Astrocyte (in vitro differentiated cells and primary cell): ENCODE measurements at regions not wholly inside any gene's neighbourhood (a gene's known extent, or its start where the extent isn't known, plus 50 kb on each side); places are given as distances from the start of the nearest gene placed in this dataset.

ENCODE experiments used
- DNase-seq: peaks from one replicate; pipeline ENCODE4 v3.0.0-alpha.2; 2010; ENCODE audit warnings: low read depth
- FAIRE-seq: peaks from 2 replicates; lab custom pipeline; 2011; peaks lifted over from hg19 to GRCh38; lab: Jason Lieb, UNC
- H2AFZ ChIP-seq: 2 replicates; pipeline ENCODE4 v1.6.0; 2012; ENCODE audit warnings: low read depth, low read length, inconsistent platforms
- H3K27ac ChIP-seq: 2 replicates; pipeline ENCODE4 v1.5.1; 2011; ENCODE audit warnings: low read depth, low read length, inconsistent platforms
- H3K27me3 ChIP-seq: 2 replicates; pipeline ENCODE4 v1.6.0; 2011; ENCODE audit warnings: low read length, inconsistent platforms; ENCODE audit not compliant: insufficient read depth
- H3K36me3 ChIP-seq: 2 replicates; pipeline ENCODE4 v1.5.1; 2011; ENCODE audit warnings: low read length, inconsistent platforms; ENCODE audit not compliant: insufficient read depth
- H3K4me1 ChIP-seq: 2 replicates; pipeline ENCODE4 v1.5.1; 2011; ENCODE audit warnings: low read length, inconsistent platforms; ENCODE audit not compliant: insufficient read depth
- H3K4me2 ChIP-seq: 2 replicates; pipeline ENCODE4 v1.6.0; 2012; ENCODE audit warnings: low read length, inconsistent platforms
- H3K4me3 ChIP-seq: 2 replicates; pipeline ENCODE4 v1.5.1; 2011; ENCODE audit warnings: low read depth, mild to moderate bottlenecking, low read length, inconsistent platforms; ENCODE audit not compliant: insufficient read depth
- H3K79me2 ChIP-seq: 2 replicates; pipeline ENCODE4 v1.6.0; 2012; ENCODE audit warnings: mild to moderate bottlenecking, low read length, inconsistent platforms; ENCODE audit not compliant: insufficient read depth
- H3K9ac ChIP-seq: 2 replicates; pipeline ENCODE4 v1.6.0; 2012; ENCODE audit warnings: mild to moderate bottlenecking, low read length, inconsistent platforms
- H3K9me3 ChIP-seq: 2 replicates; pipeline ENCODE4 v1.5.1; 2012; ENCODE audit warnings: low read depth, mild to moderate bottlenecking, low read length, inconsistent platforms; ENCODE audit not compliant: insufficient read depth
- H4K20me1 ChIP-seq: 2 replicates; pipeline ENCODE4 v1.6.0; 2012; ENCODE audit warnings: low read length, inconsistent platforms; ENCODE audit not compliant: insufficient read depth
- H3K27ac Mint-ChIP-seq: one replicate; pipeline ENCODE4 v1.8.0; 2021; ENCODE audit warnings: mild to moderate bottlenecking, mixed read lengths; ENCODE audit not compliant: unreplicated experiment
- H3K27me3 Mint-ChIP-seq: one replicate; pipeline ENCODE4 v1.8.0; 2021; ENCODE audit warnings: low read depth, mixed read lengths; ENCODE audit not compliant: unreplicated experiment
- H3K36me3 Mint-ChIP-seq: one replicate; pipeline ENCODE4 v1.8.0; 2021; ENCODE audit warnings: low read depth, mixed read lengths; ENCODE audit not compliant: unreplicated experiment
- H3K4me1 Mint-ChIP-seq: one replicate; pipeline ENCODE4 v1.8.0; 2021; ENCODE audit warnings: low read depth, mixed read lengths; ENCODE audit not compliant: unreplicated experiment
- H3K4me3 Mint-ChIP-seq: one replicate; pipeline ENCODE4 v1.8.0; 2021; ENCODE audit warnings: mild to moderate bottlenecking, moderate library complexity, mixed read lengths; ENCODE audit not compliant: unreplicated experiment
- H3K9me3 Mint-ChIP-seq: one replicate; pipeline ENCODE4 v1.8.0; 2021; ENCODE audit warnings: mild to moderate bottlenecking, mixed read lengths; ENCODE audit not compliant: unreplicated experiment
- EZH2 ChIP-seq: IDR thresholded peaks from 2 replicates; pipeline ENCODE4 v1.6.1; 2012; ENCODE audit warnings: mild to moderate bottlenecking, low read length, inconsistent platforms; ENCODE audit not compliant: insufficient read depth
- TF ChIP-seq, protein P1 (sequence below): IDR thresholded peaks from 2 replicates; pipeline ENCODE4 v1.5.1; 2011; ENCODE audit warnings: low read depth, mild to moderate bottlenecking, inconsistent platforms, low read length, moderate library complexity; ENCODE audit not compliant: insufficient read depth

GRCh38 chr12:89016970-89017778, 335.1 kb downstream of the DUSP6 start:
- Mint-ChIP-seq H3K27me3 (peaks cover 2% of the 10 kb centered on the region), H3K36me3 (no peaks in the 10 kb centered on the region), H3K9me3 (no peaks in the 10 kb centered on the region), H3K27ac (no peak overlapping the region), H3K4me3 (no peak overlapping the region), H3K4me1 (no peaks in the 10 kb centered on the region)
- H3K9me3 ChIP-seq: no peaks in the 10 kb centered on the region
- peak overlapping the region; percentile 85 for H3K4me2 ChIP-seq
- DNase-seq (peak; percentile 53), FAIRE-seq (peak; percentile 89)
- TF ChIP-seq, protein P1, sequence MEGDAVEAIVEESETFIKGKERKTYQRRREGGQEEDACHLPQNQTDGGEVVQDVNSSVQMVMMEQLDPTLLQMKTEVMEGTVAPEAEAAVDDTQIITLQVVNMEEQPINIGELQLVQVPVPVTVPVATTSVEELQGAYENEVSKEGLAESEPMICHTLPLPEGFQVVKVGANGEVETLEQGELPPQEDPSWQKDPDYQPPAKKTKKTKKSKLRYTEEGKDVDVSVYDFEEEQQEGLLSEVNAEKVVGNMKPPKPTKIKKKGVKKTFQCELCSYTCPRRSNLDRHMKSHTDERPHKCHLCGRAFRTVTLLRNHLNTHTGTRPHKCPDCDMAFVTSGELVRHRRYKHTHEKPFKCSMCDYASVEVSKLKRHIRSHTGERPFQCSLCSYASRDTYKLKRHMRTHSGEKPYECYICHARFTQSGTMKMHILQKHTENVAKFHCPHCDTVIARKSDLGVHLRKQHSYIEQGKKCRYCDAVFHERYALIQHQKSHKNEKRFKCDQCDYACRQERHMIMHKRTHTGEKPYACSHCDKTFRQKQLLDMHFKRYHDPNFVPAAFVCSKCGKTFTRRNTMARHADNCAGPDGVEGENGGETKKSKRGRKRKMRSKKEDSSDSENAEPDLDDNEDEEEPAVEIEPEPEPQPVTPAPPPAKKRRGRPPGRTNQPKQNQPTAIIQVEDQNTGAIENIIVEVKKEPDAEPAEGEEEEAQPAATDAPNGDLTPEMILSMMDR: peak; percentile 91
- TF ChIP-seq EZH2: no peak
- H4K20me1 ChIP-seq: no peaks in the 10 kb centered on the region
- H3K79me2 ChIP-seq: no peaks in the 10 kb centered on the region
- no peaks in the 10 kb centered on the region for H3K27me3 ChIP-seq
- H2AFZ ChIP-seq: peak overlapping the region; percentile 71
- H3K4me1 ChIP-seq: peaks cover 9% of the 10 kb centered on the region
- peak overlapping the region; percentile 53 for H3K4me3 ChIP-seq
- H3K36me3 ChIP-seq: no peaks in the 10 kb centered on the region
- H3K9ac ChIP-seq: peak overlapping the region; percentile 65
- no peak overlapping the region for H3K27ac ChIP-seq

GRCh38 chr12:89015419-89015818, 336.9 kb downstream of the DUSP6 start:
- Histone ChIP-seq H3K27me3 (no peaks in the 10 kb centered on the region), H4K20me1 (no peaks in the 10 kb centered on the region), H3K79me2 (no peaks in the 10 kb centered on the region), H3K4me1 (peaks cover 9% of the 10 kb centered on the region), H3K4me2 (no peak overlapping the region), H3K9ac (no peak overlapping the region), H3K4me3 (no peak overlapping the region), H2AFZ (no peak overlapping the region), H3K27ac (no peak overlapping the region), H3K9me3 (no peaks in the 10 kb centered on the region), H3K36me3 (no peaks in the 10 kb centered on the region)
- DNase-seq: no peak
- Mint-ChIP-seq H3K27me3 (peaks cover 2% of the 10 kb centered on the region), H3K27ac (no peak overlapping the region), H3K4me3 (no peak overlapping the region), H3K9me3 (no peaks in the 10 kb centered on the region), H3K4me1 (no peaks in the 10 kb centered on the region), H3K36me3 (no peaks in the 10 kb centered on the region)
- no peak for FAIRE-seq
- TF ChIP-seq, protein P1: no peak
- TF ChIP-seq EZH2: no peak

- no peaks in the 10 kb centered on the region for H3K27me3 ChIP-seq
- DNase-seq (no peak), FAIRE-seq (peak; percentile 29)
- H2AFZ ChIP-seq: no peak overlapping the region
- no peaks in the 10 kb centered on the region for H3K79me2 ChIP-seq
- no peaks in the 10 kb centered on the region for H3K4me1 ChIP-seq
- no peaks in the 10 kb centered on the region for H3K36me3 ChIP-seq
- H3K4me2 ChIP-seq: no peak overlapping the region
- peaks cover 3% of the 10 kb centered on the region for H3K27me3 Mint-ChIP-seq
- H3K36me3 Mint-ChIP-seq: no peaks in the 10 kb centered on the region
- no peak overlapping the region for H3K27ac Mint-ChIP-seq
- H3K4me1 Mint-ChIP-seq: peaks cover 3% of the 10 kb centered on the region
- H3K9me3 ChIP-seq: no peaks in the 10 kb centered on the region
- H4K20me1 ChIP-seq: no peaks in the 10 kb centered on the region
- H3K4me3 ChIP-seq: no peak overlapping the region
- H3K4me3 Mint-ChIP-seq: no peak overlapping the region
- H3K9me3 Mint-ChIP-seq: no peaks in the 10 kb centered on the region
- H3K9ac ChIP-seq: no peak overlapping the region
- no peak overlapping the region for H3K27ac ChIP-seq
- TF ChIP-seq, protein P1: no peak
- no peak for TF ChIP-seq EZH2
Measured at GRCh38 chr12:88998421-88998820, 353.9 kb downstream of the DUSP6 start.
